GM21717 (cell line): ENCODE measurements at regions not wholly inside any gene's neighbourhood (a gene's known extent, or its start where the extent isn't known, plus 50 kb on each side); places are given as distances from the start of the nearest gene placed in this dataset.

ENCODE experiments used
- ATAC-seq: cut with Tn5 transposase; IDR thresholded peaks from one replicate; pipeline ENCODE4 v1.9.1; 2021; ENCODE audit warnings: mild to moderate bottlenecking, moderate library complexity; ENCODE audit not compliant: unreplicated experiment

DNA sequence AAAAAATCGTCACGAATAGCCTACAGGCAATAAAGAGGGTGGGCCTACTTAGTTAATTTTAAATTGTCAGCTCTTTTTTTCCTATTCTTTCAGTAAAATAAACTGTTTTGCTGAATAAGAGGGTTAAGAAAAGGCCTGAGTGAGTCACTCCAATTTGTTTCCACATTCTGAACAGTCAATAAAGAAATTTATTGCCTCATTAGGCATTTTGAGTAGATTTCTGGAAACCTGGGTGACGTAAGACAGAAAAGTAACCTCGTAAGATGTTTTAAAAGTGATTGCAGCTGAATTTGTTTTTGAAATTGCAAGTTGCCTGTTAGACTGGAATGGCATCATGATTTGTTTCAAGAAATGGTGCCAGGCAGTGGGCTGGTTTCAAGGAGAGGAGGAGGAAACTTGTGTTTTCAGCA is 439.3 kb downstream of the USP25 start:
- ATAC-seq = no peak

DNA sequence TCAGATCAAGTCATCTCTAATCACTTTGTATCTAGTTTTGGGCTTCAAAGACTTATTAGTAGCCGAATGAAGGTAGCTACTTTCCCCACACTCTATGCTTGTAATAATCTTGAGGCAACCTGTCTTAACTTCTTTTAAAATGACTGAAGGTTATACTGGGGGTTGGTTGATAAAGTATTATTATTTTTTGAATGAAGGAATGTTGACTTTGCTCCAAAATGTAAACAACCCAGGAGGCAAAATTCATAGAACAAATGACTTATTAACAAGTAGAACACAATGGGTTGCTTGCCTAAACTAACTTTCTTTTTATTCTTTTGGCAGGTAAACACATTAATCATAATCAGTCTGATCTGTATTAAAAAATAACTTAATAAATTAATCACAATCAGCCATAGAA is 440.0 kb downstream of the USP25 start:
- ATAC-seq = no peak

DNA sequence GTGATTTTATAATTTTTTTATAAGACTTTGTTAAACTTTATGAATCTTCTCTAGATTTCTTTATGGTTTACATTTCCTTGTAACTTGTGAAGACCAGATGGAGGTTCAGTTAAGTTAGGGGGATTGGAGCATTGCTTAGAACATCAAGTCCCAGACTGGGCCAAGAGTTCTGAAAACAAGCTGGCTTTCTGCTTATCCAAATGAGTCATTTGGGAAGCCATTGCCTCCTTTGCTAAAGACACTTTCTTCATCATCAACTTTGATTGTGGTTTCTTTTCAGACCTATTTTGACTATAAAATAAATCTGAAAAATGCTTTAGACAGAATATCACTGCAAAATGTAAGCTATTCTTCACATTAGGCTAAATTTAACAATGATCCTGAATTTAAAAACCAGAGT is 446.8 kb downstream of the USP25 start:
- no peak for ATAC-seq

DNA sequence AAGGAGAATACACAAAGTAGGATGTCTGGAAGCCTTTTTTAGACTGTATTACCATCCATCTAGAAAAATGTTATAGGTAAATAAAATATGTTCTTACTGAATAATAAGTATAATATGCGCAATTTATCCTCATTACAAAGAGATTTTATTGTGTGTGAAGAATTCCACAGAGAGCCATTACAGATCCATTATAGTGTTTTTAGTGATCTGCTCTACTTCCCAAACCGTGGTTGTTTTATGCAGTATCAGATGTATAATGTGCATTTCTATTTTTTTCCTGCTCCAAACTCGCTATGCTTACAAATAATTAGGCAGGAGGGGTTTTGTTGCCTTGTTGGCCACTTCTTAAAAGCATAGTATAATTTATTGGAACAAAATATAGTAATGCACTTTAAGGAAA is 447.8 kb downstream of the USP25 start:
- no peak for ATAC-seq

DNA sequence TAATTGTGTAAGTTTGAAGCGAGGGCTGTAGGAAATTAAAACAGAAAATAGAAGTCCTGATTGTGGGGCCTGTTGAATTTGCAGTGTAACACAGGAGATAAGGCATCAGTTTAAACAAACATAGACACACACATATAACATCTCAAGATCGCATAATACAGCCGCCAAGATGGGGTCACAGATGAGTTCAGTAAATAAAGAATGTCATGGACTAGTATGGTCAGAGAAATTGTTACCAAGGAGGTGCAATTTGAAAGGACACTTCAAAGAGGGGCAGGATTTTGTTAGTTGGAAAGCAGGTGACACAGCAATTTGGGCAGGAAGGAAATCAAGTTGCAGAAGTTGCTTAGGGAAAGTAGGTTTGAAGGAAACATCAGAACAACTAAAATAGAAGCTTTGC is 450.0 kb downstream of the USP25 start:
- no peak for ATAC-seq

DNA sequence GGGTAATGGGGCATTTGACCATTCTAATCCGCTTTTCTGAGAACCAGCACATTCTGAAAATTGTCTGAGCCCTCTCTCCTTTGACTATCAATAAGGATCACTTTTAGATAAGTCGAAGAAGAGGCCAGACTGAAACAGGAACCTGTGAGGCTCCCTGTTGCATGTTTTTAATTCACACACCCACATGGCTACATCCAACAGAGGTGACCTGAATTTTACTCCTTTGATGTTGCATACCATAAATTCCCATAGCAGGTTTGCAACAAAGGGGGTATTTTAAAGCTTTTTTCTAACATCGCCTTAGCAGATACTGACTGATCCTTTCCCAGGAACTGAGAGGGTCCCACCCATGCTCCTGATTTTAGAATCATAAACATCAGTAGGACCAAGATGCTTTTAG is 450.8 kb downstream of the USP25 start:
- no peak for ATAC-seq

DNA sequence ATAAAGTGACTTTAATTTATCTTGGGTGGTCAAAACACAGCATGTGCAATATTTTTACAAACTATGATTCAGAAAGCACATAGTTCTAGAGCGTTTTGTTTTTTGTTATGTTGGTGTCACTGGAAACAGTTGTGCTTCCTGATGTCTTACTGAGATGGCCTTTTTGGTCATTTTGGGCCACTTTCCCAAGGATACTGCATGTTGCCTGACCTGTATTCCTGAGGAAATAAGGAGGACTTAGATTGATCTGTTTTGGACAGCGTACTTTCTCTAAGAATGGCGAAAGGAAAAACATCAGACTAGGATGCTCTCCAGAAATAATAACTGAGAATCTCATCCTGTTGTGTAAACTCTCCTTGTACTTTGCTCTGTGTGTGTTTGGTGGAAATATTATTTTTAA is 451.2 kb downstream of the USP25 start:
- ATAC-seq = no peak

DNA sequence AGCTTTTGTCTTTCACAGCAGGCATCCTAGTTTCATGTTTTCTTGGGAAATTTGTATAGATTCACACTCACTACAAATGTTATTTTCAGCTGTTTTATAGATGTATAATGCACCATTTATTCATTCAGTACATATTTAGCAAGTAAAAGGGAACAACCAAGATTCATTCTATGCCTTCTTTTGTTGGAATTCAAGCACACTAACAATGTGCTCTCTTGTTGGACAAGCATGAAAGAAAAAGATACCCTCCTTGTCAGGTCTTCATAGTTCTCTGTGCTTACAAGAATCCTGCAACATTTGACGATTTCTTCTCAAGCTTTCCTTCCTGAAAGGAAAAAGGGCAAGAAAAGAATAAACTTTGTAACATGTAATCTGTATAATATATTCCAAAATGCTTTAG is 456.0 kb downstream of the USP25 start:
- ATAC-seq = no peak

DNA sequence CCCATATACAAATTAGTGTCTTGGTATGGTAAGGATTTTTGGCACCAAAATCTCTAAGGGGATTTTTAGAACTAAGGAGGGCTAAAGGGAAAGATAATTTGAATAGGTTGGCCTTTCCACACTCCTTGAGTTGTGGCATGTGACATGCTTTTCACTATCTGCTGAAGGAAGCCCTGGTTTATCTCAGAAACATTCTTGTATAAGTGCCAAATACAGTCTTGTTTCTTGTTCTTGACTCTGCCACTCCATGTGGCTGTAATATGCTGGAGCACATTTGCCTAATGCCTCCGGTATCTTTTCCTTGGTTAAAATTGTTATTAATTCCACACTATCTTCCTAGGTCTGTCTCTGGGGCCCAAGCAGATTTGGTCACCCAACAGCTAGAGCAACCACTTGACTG is 457.0 kb downstream of the USP25 start:
- ATAC-seq = no peak

DNA sequence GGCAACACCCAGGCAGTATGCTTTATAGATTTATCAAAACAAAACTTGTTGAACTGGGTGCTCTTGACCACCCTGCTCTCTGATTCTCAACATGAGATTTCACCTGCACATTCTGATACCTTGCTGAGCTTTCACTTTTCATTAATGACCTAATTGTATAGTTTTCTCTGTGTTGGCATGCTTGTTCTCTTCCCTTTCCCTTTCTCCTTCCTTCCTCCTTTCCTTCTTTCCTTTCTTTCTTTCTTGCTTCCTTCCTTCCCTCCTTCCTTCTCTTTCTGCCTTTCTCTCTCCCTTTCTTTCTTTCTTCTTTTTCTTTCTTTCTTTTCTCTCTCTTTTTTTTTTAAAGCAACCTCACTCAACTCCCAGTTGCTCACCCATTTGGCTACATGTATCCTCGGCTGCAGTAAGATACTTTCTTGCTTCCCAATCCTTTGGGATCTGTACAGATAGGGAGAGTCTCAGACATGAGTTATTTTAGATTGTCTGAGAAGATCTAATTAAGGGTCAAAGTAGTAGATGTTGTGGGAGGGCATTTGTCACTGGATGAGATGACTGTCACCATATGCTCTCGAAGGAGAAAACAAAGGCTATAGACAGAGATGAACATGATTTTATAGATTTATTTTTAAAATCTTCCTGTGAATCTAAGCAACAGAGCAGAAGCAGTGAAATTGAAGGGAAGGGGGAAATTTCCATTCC is 458.0 kb downstream of the USP25 start:
- no peak for ATAC-seq

DNA sequence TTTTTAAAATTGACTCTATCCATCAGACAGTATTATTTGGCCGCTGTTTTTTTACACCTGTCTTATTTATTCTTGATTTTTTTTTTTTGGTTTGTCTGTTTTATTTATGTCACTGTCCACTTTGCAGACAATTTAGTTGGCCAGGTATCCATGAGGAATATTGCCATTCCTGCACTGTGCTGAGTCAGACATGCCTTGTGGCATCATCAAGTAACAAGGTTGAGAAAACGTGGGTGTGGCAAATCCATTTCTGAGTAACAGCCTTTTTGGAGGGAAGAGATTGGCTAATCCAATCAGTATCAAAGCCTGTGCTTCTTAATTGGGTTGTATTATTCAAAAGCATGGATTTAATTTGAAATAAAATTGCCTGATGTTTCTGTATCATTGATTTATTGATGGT is 463.1 kb downstream of the USP25 start:
- ATAC-seq = no peak

DNA sequence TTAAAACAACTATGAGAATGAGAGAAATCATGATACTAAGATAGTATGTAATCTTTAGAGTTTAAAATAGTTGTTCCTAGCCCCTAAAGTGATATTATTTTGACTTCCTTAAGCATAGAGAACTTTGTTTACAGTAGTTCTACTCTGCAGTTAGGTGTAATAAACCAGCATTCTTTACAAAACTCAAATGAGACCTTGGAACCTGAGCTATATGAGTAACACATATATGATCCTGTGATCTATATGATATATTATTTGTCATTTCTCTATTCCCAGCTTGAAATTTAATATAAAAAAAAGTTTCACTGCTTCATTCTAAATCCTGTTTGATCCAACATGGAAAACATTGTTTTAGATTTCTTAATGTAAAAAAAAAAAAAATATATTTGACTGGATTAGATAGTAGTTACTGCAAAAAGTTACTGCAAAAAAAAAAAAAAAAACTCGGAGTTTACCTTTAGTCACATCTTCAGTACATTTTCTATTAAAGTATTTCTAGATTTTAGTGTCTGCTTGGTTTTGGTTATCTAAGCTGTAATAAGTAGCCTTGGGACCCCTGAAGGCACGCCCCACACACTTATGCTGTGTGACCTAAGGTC is 463.8 kb downstream of the USP25 start:
- no peak for ATAC-seq

DNA sequence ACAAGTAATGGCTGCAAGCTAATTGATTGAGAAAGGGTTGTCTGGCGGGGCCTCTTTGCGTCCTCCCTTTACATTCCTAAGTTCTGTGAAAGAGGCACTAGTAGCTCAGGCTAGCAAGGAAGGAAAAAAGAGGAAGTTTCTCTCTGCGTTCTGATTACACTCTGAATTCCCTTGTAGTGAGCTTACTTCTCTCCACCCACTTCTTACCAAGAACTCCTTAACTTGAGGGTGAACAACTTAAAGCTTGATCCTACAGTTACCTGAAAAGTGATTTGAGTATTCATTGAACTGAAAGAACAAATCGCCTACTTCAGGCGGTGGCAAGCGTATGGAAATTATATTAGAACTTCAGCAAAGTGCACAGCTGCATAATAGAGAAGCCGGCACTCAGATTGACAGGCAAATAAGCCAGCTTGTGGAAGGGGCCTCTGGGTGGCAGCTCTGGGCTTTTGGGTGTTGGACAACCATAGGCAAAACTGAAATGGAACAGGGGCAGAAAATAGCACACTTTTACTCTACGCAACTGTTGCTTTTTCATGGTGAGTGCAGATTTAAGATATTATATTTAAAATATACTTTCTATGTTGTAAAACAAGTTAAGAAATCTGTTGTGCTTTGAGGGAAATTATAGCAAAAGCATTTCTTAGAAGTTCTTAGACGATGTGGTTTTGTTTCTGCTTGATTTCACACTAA is 464.5 kb downstream of the USP25 start:
- no peak for ATAC-seq

DNA sequence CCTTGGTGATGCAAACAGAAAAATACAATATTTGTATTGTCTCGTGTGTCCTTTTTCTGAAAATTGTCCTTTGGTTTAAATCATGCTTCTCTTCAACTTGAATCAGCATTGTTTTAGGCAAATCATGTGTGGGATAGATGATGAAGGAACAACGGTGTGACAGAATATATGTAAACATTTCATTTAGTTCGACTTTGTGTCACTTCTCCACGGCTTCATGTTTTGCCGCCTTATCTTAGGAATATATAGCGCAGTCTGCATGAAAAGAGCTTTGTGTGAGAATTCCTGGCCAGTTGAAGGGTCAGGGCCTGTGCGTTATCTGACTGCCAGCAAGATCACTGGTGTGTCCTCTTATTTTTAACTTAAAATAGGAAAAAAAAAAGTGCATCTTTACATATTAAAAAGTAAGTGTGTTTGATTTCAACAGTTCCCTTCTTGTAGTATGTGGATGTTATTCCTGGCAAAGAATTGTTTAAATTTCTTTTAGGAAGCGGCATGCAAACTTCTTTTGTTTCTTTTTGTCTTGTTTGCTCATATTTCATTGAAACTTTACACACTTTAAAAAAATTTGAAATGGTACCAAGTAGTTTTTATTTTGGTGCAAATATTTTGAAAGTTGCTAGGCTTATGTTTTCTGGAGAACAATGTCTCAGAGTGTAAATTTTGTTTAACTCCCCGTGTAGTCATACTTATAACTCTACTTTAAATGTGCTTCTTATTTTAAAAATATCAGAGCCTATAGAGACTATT is 465.2 kb downstream of the USP25 start:
- no peak for ATAC-seq

DNA sequence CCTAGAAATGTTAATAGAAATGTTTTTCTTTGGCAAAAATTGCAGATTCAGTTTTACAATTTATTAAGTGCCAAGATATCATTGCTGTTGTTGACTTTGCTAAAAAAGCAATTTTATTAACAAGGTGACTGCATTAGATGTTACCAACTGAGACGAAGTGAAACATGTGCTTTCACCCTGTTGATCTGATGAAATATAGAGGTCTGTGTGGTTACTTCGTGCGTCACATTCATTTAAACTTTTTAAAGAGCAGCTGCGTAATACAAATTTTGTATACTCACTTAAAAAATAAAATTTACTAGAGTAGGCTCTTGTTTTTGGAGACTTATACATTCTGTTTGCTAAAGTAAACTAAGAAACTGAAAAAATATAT is 465.7 kb downstream of the USP25 start:
- ATAC-seq = no peak

DNA sequence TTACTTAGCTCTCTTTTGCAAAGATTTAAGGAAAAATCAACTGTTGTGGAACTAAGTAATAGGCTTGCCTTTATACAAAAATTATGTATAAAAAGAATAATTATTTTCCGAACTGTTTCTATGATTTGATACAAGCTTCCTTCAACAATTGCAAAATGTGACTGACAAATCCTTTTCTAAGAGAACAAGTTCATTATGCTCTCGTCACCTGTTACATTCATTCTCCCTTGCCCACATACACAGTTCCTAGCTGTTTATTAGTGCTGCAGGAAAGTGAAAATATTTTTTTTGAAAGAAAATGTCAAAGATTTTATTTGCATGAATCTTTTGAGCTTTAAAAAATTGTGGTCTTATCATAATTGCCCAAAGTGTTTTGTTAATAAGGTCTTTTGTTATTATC is 466.2 kb downstream of the USP25 start:
- ATAC-seq = no peak

DNA sequence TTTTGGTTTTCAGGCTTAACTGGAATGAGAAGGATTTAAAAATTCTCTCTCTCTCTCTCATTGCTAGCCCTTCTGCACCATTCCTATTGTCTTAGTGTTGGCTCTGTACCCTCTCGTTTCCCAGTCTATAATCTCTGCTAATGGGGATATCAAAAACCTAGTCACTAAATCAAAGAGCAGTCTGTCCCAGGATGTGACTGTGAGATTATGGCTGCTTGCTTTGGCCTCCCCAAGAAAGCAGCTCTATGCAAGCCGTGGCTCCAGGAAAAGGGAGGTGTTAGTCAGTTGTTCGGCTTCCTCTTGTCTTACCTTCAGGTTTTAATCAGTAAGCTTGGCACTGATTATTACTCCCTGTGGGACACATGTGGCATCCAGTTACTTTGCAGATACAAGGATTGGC is 468.8 kb downstream of the USP25 start:
- ATAC-seq = no peak

DNA sequence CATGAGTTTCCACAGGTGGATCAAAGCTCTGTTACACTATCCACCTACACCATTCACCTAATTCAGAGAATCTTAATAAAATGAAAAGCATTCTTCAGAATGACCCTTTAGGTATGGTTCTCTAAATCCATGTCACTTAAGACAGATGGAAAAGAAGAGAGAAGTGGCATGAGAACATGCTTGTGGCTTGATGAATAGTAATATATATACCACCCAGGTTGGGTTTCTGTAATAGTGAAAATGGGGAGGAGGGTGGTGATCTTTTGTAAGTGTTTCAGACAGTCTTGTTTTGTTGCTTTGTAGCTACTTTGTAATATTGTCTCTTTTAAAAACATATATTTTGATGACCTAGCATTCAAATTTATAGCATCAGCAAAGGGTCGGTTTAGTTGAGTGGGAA is 469.8 kb downstream of the USP25 start:
- no peak for ATAC-seq

DNA sequence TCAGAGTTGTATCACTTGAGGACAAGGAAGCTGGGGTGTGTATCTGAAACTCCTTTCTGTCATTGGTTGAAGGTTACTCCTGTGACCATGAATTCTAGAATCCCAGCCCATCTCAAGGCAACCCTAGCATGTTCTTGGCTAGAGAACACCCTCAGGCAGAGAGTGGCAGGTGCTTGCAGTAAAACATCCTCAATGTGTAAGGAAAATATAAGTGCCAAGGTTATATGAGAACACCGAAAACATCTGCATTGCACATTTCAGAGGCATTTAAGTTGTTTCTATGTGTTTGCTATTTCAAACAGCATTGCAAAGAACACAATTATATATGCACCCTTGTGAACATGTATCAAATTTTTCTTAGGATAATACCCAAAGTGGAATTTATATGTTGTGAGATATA is 471.9 kb downstream of the USP25 start:
- ATAC-seq = no peak

DNA sequence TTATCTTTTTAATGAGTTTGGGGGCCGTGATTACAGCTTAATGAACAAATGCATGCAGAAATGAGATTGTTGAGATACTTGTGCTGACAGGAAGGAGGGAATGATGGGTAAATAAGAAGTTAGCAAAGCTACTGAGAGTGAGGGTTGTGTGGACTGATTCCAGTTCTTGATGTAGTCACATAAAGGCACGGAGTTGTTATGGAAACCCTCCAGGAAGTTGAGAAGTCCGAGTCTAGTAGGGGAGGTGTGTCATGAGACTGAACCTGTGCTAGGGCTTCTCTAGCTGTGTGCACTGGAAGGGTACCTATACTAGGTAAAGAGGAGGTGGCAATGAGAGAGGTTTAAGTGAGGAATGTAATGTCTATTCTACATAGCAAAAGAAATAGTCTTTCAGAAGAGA is 475.7 kb downstream of the USP25 start:
- ATAC-seq = no peak

DNA sequence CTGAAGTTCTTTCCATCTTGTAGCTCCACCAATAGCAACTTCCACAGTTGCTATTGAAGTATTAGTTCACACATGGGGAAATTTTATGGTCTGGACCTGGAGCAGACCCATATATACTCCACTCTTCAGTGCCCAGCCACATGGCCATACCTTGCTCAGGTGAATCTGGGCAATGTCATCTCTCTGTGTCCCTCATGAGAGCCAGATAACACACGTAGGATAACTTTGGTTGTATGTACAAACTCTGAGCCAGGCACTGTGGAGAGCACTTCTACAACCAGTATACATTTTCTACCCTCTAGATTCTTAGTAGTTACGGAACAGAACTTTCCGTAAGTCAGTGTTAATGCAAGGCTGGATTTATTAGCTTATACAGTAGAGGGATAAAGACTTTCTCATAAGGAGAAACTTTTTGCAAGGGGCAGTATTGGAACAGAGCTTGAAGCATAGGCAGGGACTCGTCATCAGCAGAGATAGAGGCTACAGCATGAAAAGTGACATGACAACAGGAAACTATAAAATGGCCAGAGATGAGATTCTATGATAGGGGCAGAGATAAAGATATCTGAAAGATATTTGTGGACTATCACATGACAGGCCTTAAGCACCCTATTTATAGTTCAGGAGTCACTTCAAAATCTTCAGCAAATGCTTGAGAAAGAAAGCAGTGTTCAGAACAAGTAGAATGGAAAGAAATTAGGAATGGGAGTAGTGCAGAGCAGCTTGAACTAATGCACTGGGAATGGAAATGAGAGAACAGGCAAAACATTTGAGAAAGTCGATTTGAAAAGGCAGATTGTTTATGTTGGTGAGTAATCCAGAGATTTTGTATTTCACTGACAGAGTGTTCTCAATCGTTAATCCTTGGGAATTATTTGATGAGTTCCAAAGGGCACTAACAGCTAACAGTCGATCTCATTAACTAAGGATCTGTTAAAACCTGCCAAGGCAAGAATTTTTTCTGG is 481.8 kb downstream of the USP25 start:
- ATAC-seq = no peak
